Stimulated activated CD4-positive, alpha-beta T cell treated with anti-CD3 and anti-CD28 coated beads, TNF-alpha, amount 100 ng/mL, for 48 hours (primary cell): ENCODE measurements at regions not wholly inside any gene's neighbourhood (a gene's known extent, or its start where the extent isn't known, plus 50 kb on each side); places are given as distances from the start of the nearest gene placed in this dataset.

Experiments used
- DNase-seq, 3 donors: peaks; one replicate each; pipeline ENCODE4 v3.0.0-alpha.2; 2020; ENCODE audit warnings: low read depth in 3 of 3

- DNase-seq = no peak
These were observed 228.8 kb upstream of the TBX3 start for GRCh38 chr12:114912811-114913210.

GRCh38 chr12:114911196-114911595 is 227.2 kb upstream of the TBX3 start:
- DNase-seq = no peak

DNA sequence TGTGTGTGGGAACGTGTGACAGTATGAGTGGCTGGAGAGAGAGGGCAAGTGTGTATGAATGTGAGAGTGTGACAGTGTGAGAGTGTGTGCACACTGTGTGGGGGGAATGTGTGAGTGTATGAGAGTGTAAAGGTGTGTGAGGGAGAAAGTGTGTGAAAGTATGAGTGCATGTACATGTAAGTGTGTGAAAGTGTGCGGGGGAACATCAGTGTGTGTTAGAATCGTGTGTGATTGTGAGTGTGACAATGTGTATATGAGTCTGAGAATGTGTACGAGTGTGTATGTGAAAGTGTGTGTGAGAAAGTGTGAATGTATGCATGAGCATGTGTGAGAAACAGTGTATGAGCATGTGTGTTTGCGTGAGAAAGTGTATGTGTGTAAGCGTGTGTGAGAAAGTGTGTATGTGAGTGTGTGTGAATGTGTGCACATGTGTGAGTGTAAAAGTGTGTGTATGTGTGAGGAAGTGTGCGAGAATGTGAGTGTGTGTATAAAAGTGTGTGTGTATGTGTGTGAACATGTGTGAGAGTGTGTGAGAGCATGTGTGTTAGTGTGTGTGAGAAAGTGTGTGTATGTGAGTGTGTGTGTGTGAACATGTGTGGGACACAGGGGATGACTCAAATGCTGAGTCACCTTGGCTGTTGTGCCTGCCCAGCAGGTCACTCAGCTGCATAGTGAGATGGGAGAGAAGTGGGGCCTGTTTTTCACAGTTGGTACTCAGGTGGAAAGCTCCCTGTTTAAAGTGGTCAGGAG is 220.5 kb upstream of the TBX3 start:
- no peak for DNase-seq

- no peak for DNase-seq
These were observed 219.2 kb upstream of the TBX3 start for GRCh38 chr12:114903083-114903691.

- DNase-seq = no peak
These were observed 218.7 kb upstream of the TBX3 start for GRCh38 chr12:114902665-114903064.

GRCh38 chr12:114901316-114901715 is 217.3 kb upstream of the TBX3 start:
- no peak for DNase-seq

- DNase-seq = no peak
These were observed 214.2 kb upstream of the TBX3 start for GRCh38 chr12:114898159-114898558.

GRCh38 chr12:114895827-114896226 is 211.9 kb upstream of the TBX3 start:
- DNase-seq = no peak

DNA sequence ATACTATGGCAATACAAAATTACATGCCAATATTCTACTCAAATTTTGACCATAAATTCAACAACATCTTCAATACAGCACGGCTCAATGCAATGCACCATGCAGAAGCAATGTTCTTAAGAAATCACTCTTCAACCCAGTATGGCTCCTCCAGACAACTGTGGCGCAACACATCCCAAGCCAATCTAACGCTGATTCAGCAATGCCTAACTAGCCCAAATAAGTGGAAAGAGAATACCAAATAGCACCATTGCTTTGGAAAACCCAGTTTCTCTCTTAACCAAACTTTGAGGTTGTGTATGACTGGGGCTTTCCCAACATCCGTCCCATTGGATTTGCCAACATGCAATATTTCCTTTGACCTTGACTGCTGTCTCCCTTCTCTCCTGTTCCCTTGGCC is 211.1 kb upstream of the TBX3 start:
- DNase-seq = no peak

- DNase-seq = no peak
These were observed 210.1 kb upstream of the TBX3 start for GRCh38 chr12:114894076-114894475.

- DNase-seq = no peak
These were observed 205.1 kb upstream of the TBX3 start for GRCh38 chr12:114888928-114889584.

- no peak for DNase-seq
These were observed 204.5 kb upstream of the TBX3 start for GRCh38 chr12:114888448-114888847.

- DNase-seq = no peak
These were observed 201.5 kb upstream of the TBX3 start for GRCh38 chr12:114885501-114885900.

- DNase-seq = no peak
These were observed 200.6 kb upstream of the TBX3 start for GRCh38 chr12:114884575-114884974.

DNA sequence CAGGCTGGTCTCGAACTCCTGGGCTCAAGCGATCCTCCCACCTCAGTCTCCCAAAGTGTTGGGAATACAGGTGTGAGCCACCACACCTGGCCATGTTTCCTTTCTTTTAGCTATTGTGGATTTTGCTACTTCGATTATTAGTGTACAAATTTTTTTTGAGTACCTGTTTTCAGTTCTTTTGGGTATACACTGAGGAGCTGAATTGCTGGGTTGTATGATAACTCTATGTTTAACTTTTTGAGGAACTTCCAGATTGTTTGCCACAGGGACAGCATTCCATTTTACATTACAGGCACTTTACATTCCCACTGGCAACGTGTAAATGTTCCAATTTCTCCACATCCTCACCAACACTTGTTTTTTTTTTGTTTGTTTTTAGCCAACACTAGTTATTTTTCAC is 198.1 kb upstream of the TBX3 start:
- DNase-seq = no peak

- DNase-seq = no peak
These were observed 195.4 kb upstream of the TBX3 start for GRCh38 chr12:114879354-114879753.

- DNase-seq = no peak
These were observed 194.8 kb upstream of the TBX3 start for GRCh38 chr12:114878781-114879180.

- no peak for DNase-seq
These were observed 193.1 kb upstream of the TBX3 start for GRCh38 chr12:114876968-114877680.

DNA sequence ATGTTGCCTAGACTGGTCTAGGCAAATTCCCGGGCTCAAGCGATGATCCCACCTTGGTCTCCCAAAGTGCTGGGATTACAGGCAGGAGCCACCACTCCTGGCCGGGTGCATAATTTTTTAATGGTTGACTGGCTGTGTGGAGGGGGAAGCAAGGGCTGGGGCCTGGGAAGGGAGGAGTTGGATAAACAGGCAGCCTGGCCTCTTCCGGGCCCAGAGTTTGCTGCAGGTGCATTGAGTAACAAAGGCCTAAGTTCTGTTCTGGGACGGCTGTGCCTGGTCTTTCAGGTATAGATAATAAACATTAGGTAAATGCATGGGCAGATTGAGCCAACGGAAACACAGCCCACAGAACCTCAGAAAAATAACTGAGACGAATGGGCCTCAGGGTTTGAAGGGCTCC is 191.3 kb upstream of the TBX3 start:
- no peak for DNase-seq

GRCh38 chr12:114873656-114874055 is 189.7 kb upstream of the TBX3 start:
- DNase-seq = no peak

- DNase-seq = no peak
These were observed 185.2 kb upstream of the TBX3 start for GRCh38 chr12:114868995-114869834.

- DNase-seq = no peak
These were observed 182.4 kb upstream of the TBX3 start for GRCh38 chr12:114866331-114866730.
